ENCODE measurements at regions not wholly inside any gene's neighbourhood (a gene's known extent, or its start where the extent isn't known, plus 50 kb on each side); places are given as distances from the start of the nearest gene placed in this dataset.

GRCh38 chr3:25171118-25171807, 256.8 kb upstream of the RARB start:
- Histone ChIP-seq H3K36me3 (ENCODE audit: control insufficient read depth, insufficient read depth, low read length) (no peaks in the 10 kb centered on the region), H3K27me3 (ENCODE audit: control insufficient read depth, insufficient read depth, low read length) (no peaks in the 10 kb centered on the region), H3K4me3 (ENCODE audit: low read depth in 2 of 2, low read length in 2 of 2) (no peak overlapping the region), H3K9me3 (ENCODE audit: control insufficient read depth, insufficient read depth, low read depth, low read length) (no peaks in the 10 kb centered on the region), H3K4me1 (ENCODE audit: control insufficient read depth, insufficient read depth, low read length) (no peaks in the 10 kb centered on the region), H3K27ac (ENCODE audit: low read length) (no peak overlapping the region)
- POLR2A ChIA-PET, result no interaction called here
- DNase-seq (ENCODE audit: low read depth, low spot score), result no peak
- CTCF ChIA-PET, result interaction anchor here (0.7 kb wide), 1 partner anchor 52 kb away, joined by 5 read pairs; no protein-coding TSS in a partner anchor
- no peak for ATAC-seq
- no TSS peak for BruUV-seq (replicated peaks)
- intact Hi-C loops (cut with micrococcal nuclease; ENCODE audit: unreplicated experiment), result no loop called here
- TF ChIP-seq CTCF (IDR thresholded peaks at IDR 0.05), result no peak
- TF ChIP-seq SIN3A (IDR thresholded peaks at IDR 0.05; ENCODE audit: borderline replicate concordance, insufficient read depth, low read depth, low read length), result no peak
- TF ChIP-seq REST (IDR thresholded peaks at IDR 0.05; ENCODE audit: insufficient read depth in 1 of 2, low read depth in 2 of 2, low read length in 1 of 2), result no peak
- TF ChIP-seq POLR2AphosphoS5 (IDR thresholded peaks at IDR 0.05; ENCODE audit: low read depth, low read length), result no peak
- in situ Hi-C loops (cut with HindIII; ENCODE audit: low pct_unique_long_range_greater_than_20kb, low sequenced_read_pairs), result no loop called here

DNA sequence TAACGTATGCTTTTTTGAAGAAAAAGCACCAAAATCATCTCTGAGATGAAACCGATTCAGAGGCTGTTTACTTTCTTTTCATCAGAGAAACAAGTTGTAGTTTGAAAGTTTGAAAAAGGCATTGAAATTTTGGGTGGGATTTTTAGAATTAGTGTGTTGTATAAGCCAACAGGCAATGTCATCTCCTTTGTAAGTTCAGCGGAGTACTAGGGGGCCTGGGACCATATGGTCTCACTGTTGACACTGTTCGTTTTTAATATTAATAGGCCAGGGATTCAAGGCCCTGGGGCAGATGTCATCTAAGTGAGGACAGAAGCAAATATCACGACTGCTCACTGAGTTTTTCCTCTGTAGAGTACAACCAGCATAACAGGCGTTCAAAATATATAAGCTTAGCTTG, 256.2 kb upstream of the RARB start:
- H3K4me3 ChIP-seq (ENCODE audit: low read depth in 2 of 2, low read length in 2 of 2), result no peak overlapping the region
- BruUV-seq (replicated peaks), result no TSS peak
- DNase-seq (ENCODE audit: low read depth, low spot score) (no peak), ATAC-seq (no peak)
- no peaks in the 10 kb centered on the region for H3K4me1 ChIP-seq (ENCODE audit: control insufficient read depth, insufficient read depth, low read length)
- TF ChIP-seq TCF7L2 (IDR thresholded peaks at IDR 0.05; ENCODE audit: low read depth, low read length), result no peak
- no peak for TF ChIP-seq CTCF (IDR thresholded peaks at IDR 0.05)
- no peak for TF ChIP-seq REST (IDR thresholded peaks at IDR 0.05; ENCODE audit: insufficient read depth in 1 of 2, low read depth in 2 of 2, low read length in 1 of 2)
- no peak for TF ChIP-seq POLR2AphosphoS5 (IDR thresholded peaks at IDR 0.05; ENCODE audit: low read depth, low read length)
- no peak for TF ChIP-seq SIN3A (IDR thresholded peaks at IDR 0.05; ENCODE audit: borderline replicate concordance, insufficient read depth, low read depth, low read length)
- H3K27ac ChIP-seq (ENCODE audit: low read length), result no peak overlapping the region
- ChIA-PET POLR2A (no interaction called here), CTCF (no interaction called here)
- H3K27me3 ChIP-seq (ENCODE audit: control insufficient read depth, insufficient read depth, low read length), result no peaks in the 10 kb centered on the region
- intact Hi-C loops (cut with micrococcal nuclease; ENCODE audit: unreplicated experiment) (no loop called here), in situ Hi-C loops (cut with HindIII; ENCODE audit: low pct_unique_long_range_greater_than_20kb, low sequenced_read_pairs) (no loop called here)
- no peaks in the 10 kb centered on the region for H3K9me3 ChIP-seq (ENCODE audit: control insufficient read depth, insufficient read depth, low read depth, low read length)
- no peaks in the 10 kb centered on the region for H3K36me3 ChIP-seq (ENCODE audit: control insufficient read depth, insufficient read depth, low read length)
